ENCODE measurements at regions not wholly inside any gene's neighbourhood (a gene's known extent, or its start where the extent isn't known, plus 50 kb on each side); places are given as distances from the start of the nearest gene placed in this dataset.

DNA sequence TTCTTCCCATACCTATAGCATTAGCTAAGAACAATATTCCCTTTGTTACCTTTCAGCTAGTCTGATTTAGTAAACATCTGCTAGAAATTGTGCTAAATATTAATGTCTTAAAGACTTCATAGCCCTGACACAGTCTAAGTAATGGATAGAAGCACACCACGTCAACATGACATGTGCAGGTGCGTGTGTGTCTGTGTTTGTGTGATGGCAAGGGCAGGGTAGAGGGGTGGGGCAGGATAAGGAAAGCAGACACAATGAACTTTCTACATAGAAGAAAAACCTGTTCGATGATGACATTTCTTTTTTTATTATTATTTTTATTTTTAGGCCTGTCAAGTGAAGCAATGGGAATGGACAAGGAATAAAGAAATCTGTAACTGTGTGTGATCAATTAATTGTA, 223.3 kb downstream of the NOL4 start:
- intact Hi-C loops (cut with DNase I), result no loop called here
- Histone ChIP-seq H3K9me3 (no peaks in the 10 kb centered on the region), H3K4me3 (no peak overlapping the region), H3K27me3 (no peaks in the 10 kb centered on the region), H3K4me1 (no peaks in the 10 kb centered on the region), H3K27ac (no peak overlapping the region), H3K36me3 (no peaks in the 10 kb centered on the region)
- TF ChIP-seq, protein P1, sequence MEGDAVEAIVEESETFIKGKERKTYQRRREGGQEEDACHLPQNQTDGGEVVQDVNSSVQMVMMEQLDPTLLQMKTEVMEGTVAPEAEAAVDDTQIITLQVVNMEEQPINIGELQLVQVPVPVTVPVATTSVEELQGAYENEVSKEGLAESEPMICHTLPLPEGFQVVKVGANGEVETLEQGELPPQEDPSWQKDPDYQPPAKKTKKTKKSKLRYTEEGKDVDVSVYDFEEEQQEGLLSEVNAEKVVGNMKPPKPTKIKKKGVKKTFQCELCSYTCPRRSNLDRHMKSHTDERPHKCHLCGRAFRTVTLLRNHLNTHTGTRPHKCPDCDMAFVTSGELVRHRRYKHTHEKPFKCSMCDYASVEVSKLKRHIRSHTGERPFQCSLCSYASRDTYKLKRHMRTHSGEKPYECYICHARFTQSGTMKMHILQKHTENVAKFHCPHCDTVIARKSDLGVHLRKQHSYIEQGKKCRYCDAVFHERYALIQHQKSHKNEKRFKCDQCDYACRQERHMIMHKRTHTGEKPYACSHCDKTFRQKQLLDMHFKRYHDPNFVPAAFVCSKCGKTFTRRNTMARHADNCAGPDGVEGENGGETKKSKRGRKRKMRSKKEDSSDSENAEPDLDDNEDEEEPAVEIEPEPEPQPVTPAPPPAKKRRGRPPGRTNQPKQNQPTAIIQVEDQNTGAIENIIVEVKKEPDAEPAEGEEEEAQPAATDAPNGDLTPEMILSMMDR (IDR thresholded peaks at IDR 0.05), result no peak
- ATAC-seq (no peak), DNase-seq (no peak)

DNA sequence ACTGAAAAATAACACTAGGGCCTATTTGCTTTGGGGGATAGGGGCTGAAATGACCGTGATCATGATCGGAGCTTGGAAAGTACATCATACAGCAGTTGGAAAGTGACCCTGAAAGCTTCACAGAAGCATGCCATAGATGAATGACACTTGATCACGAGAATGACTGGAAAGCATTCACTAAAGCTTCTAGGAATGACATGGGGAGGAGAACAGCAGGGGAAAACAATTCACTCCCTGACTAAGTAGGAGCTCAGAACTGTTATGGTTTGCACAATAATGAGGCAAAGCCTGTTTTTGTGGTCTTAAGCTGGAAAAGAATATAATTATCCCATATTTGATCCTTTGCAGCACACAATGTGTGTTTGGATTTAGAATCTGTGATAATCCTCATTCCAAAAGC, 237.5 kb downstream of the NOL4 start:
- TF ChIP-seq, protein P1 (IDR thresholded peaks at IDR 0.05), result no peak
- Histone ChIP-seq H3K9me3 (no peaks in the 10 kb centered on the region), H3K4me1 (no peaks in the 10 kb centered on the region), H3K4me3 (no peak overlapping the region), H3K36me3 (no peaks in the 10 kb centered on the region), H3K27me3 (no peaks in the 10 kb centered on the region), H3K27ac (no peak overlapping the region)
- DNase-seq (no peak), ATAC-seq (no peak)
- intact Hi-C loops (cut with DNase I), result no loop called here

DNA sequence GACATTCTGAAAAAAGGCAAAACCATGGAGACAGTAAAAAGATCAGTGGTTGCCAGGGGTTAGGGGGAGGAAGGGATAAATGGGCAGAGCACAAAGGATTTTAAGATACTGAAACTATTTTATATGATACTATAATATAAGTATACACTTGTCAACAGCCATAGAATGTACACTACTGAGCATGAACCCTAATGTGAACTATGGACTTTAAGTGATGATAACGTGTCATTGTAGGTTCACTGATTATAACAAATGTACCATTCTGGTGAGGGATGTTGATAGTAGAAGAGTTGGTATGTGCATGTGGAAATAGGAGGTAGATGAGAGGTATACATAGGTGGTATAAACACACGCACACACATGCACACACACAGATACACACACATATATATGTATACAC, 241.6 kb downstream of the NOL4 start:
- no peak for DNase-seq
- intact Hi-C loops (cut with DNase I), result no loop called here
- H3K9me3 ChIP-seq, result no peaks in the 10 kb centered on the region
- TF ChIP-seq, protein P1 (IDR thresholded peaks at IDR 0.05), result no peak
- no peak overlapping the region for H3K27ac ChIP-seq
- no peak for ATAC-seq
- H3K4me1 ChIP-seq, result no peaks in the 10 kb centered on the region
- H3K36me3 ChIP-seq, result no peaks in the 10 kb centered on the region
- H3K4me3 ChIP-seq, result no peak overlapping the region
- H3K27me3 ChIP-seq, result no peaks in the 10 kb centered on the region

DNA sequence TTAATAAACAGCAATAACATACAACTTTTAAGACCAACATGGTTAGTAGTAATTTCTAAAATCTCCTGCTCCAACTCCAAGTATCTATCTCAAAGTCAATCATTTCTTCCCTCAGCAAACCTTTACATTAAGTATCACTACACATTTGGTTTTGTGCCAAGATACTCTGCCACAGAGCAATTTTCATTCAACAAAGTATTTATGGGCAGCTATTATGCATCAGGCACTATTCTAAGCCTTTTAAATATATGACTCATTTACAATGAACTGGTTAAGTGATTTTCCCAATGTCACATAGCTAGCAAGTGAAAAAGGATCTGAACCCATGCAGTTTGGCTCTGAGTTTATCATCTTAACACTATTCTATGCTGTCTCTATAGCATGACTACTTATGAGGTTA, 264.3 kb downstream of the NOL4 start:
- Histone ChIP-seq H3K27ac (no peak overlapping the region), H3K4me1 (no peaks in the 10 kb centered on the region), H3K27me3 (no peaks in the 10 kb centered on the region), H3K36me3 (no peaks in the 10 kb centered on the region), H3K9me3 (no peaks in the 10 kb centered on the region), H3K4me3 (no peak overlapping the region)
- DNase-seq (no peak), ATAC-seq (no peak)
- TF ChIP-seq, protein P1 (IDR thresholded peaks at IDR 0.05), result no peak
- intact Hi-C loops (cut with DNase I), result no loop called here

DNA sequence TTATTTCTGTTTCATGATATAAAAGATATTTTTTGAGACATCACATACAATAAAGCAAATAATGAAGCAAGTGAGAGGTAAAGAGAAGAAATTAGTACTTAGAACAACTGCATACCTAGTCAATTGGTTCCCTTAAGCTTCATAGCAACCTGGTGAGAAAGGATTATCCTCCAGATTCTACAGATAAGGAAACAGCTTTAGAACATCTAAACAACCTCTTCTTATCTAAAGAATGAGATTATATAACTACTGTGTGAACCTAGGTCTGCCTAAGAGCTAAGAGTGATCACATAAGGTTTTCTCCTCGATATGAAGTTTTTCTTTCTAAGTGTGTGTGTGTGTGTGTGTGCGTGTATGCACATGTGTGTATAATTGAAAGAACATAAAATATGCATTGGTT, 265.1 kb downstream of the NOL4 start:
- intact Hi-C loops (cut with DNase I), result no loop called here
- DNase-seq, result no peak
- TF ChIP-seq, protein P1 (IDR thresholded peaks at IDR 0.05), result no peak
- no peaks in the 10 kb centered on the region for H3K9me3 ChIP-seq
- no peak overlapping the region for H3K4me3 ChIP-seq
- no peak overlapping the region for H3K27ac ChIP-seq
- no peaks in the 10 kb centered on the region for H3K4me1 ChIP-seq
- no peaks in the 10 kb centered on the region for H3K27me3 ChIP-seq
- ATAC-seq, result no peak
- H3K36me3 ChIP-seq, result no peaks in the 10 kb centered on the region

Data from left lung (tissue), 4 donors.